ENCODE measurements at regions not wholly inside any gene's neighbourhood (a gene's known extent, or its start where the extent isn't known, plus 50 kb on each side); places are given as distances from the start of the nearest gene placed in this dataset.

- CTCF ChIA-PET (ENCODE audit: low intra/inter-chr PET ratio): no interaction called here
- Histone ChIP-seq H3K79me2 (ENCODE audit: control insufficient read depth, insufficient read depth, low read length) (no peaks in the 10 kb centered on the region), H3K9ac (ENCODE audit: insufficient read depth in 1 of 2, low read depth in 2 of 2, low read length in 2 of 2) (no peak overlapping the region), H3K27me3 (ENCODE audit: control insufficient read depth in 2 of 2, insufficient read depth in 2 of 2, low read length in 2 of 2) (no peaks in the 10 kb centered on the region; a peak in 1 of 5 replicates), H3K4me2 (ENCODE audit: insufficient read depth, low read length) (no peak overlapping the region), H3K4me3 (no peak overlapping the region), H3K9me3 (replicated peaks; ENCODE audit: control insufficient read depth, insufficient read depth, low read depth, low read length) (no peaks in the 10 kb centered on the region), H3K4me1 (replicated peaks in 1 of 2; ENCODE audit: control insufficient read depth in 2 of 2, insufficient read depth in 2 of 2, low read length in 2 of 2) (no peaks in the 10 kb centered on the region), H2AFZ (ENCODE audit: low read depth, low read length) (no peak overlapping the region), H3K9me1 (ENCODE audit: control insufficient read depth, insufficient read depth, low read length) (no peaks in the 10 kb centered on the region), H3K27ac (ENCODE audit: extremely low read depth, low read depth, low read length) (no peak overlapping the region), H4K20me1 (replicated peaks; ENCODE audit: control insufficient read depth, insufficient read depth, low read length) (no peaks in the 10 kb centered on the region), H3K36me3 (ENCODE audit: control insufficient read depth, insufficient read depth, low read length) (no peaks in the 10 kb centered on the region)
- TF ChIP-seq, protein P1, sequence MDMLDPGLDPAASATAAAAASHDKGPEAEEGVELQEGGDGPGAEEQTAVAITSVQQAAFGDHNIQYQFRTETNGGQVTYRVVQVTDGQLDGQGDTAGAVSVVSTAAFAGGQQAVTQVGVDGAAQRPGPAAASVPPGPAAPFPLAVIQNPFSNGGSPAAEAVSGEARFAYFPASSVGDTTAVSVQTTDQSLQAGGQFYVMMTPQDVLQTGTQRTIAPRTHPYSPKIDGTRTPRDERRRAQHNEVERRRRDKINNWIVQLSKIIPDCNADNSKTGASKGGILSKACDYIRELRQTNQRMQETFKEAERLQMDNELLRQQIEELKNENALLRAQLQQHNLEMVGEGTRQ (CRISPR knock-in tag; IDR thresholded peaks at IDR 0.05): no peak
- TF ChIP-seq, protein P2, sequence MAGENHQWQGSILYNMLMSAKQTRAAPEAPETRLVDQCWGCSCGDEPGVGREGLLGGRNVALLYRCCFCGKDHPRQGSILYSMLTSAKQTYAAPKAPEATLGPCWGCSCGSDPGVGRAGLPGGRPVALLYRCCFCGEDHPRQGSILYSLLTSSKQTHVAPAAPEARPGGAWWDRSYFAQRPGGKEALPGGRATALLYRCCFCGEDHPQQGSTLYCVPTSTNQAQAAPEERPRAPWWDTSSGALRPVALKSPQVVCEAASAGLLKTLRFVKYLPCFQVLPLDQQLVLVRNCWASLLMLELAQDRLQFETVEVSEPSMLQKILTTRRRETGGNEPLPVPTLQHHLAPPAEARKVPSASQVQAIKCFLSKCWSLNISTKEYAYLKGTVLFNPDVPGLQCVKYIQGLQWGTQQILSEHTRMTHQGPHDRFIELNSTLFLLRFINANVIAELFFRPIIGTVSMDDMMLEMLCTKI (IDR thresholded peaks at IDR 0.05; ENCODE audit: partially characterized antibody): no peak
- TF ChIP-seq HDGF (IDR thresholded peaks at IDR 0.05) (no peak), HNRNPUL1 (IDR thresholded peaks at IDR 0.05; ENCODE audit: low read length) (no peak)
- FAIRE-seq (no peak), ATAC-seq (no peak), DNase-seq (ENCODE audit: extremely low read depth in 1 of 4, low spot score in 3 of 4) (no peak)
- no TSS peak for BruUV-seq (replicated peaks)
- POLR2A ChIA-PET: no interaction called here
- WGBS (ENCODE audit: insufficient coverage, low coverage, missing lambda C conversion rate): 0% methylated on average over 1 of the region's 1 CpG
- intact Hi-C loops (cut with micrococcal nuclease): no loop called here
- in situ Hi-C loops (cut with MboI): no loop called here
Observed at GRCh38 chr2:96438589-96438988, 66.6 kb downstream of the NEURL3 start.

GRCh38 chr2:96437512-96437911 is 67.6 kb downstream of the NEURL3 start:
- no peak overlapping the region for H3K4me3 ChIP-seq
- ATAC-seq (no peak), FAIRE-seq (no peak), DNase-seq (ENCODE audit: extremely low read depth in 1 of 4, low spot score in 3 of 4) (no peak)
- ChIA-PET POLR2A (no interaction called here), CTCF (ENCODE audit: low intra/inter-chr PET ratio) (no interaction called here)
- H3K27ac ChIP-seq (ENCODE audit: extremely low read depth, low read depth, low read length): no peak overlapping the region
- no peaks in the 10 kb centered on the region for H3K36me3 ChIP-seq (ENCODE audit: control insufficient read depth, insufficient read depth, low read length)
- no peaks in the 10 kb centered on the region for H4K20me1 ChIP-seq (replicated peaks; ENCODE audit: control insufficient read depth, insufficient read depth, low read length)
- no peaks in the 10 kb centered on the region for H3K9me3 ChIP-seq (replicated peaks; ENCODE audit: control insufficient read depth, insufficient read depth, low read depth, low read length)
- in situ Hi-C loops (cut with MboI): no loop called here
- WGBS (ENCODE audit: insufficient coverage, low coverage, missing lambda C conversion rate): 0% methylated on average over 2 of the region's 2 CpGs
- no peaks in the 10 kb centered on the region for H3K79me2 ChIP-seq (ENCODE audit: control insufficient read depth, insufficient read depth, low read length)
- no peaks in the 10 kb centered on the region for H3K4me1 ChIP-seq (replicated peaks in 1 of 2; ENCODE audit: control insufficient read depth in 2 of 2, insufficient read depth in 2 of 2, low read length in 2 of 2)
- BruUV-seq (replicated peaks): no TSS peak
- no peaks in the 10 kb centered on the region for H3K9me1 ChIP-seq (ENCODE audit: control insufficient read depth, insufficient read depth, low read length)
- H3K9ac ChIP-seq (ENCODE audit: insufficient read depth in 1 of 2, low read depth in 2 of 2, low read length in 2 of 2): no peak overlapping the region
- H3K27me3 ChIP-seq (ENCODE audit: control insufficient read depth in 2 of 2, insufficient read depth in 2 of 2, low read length in 2 of 2): no peaks in the 10 kb centered on the region; a peak in 1 of 5 replicates
- intact Hi-C loops (cut with micrococcal nuclease): no loop called here
- H2AFZ ChIP-seq (ENCODE audit: low read depth, low read length): no peak overlapping the region
- H3K4me2 ChIP-seq (ENCODE audit: insufficient read depth, low read length): no peak overlapping the region
- no peak for TF ChIP-seq ZNF699 (CRISPR knock-in tag; IDR thresholded peaks at IDR 0.05; ENCODE audit: insufficient replicate concordance)
- no peak for TF ChIP-seq RAD51 (IDR thresholded peaks at IDR 0.05; ENCODE audit: borderline replicate concordance, low read depth)
- TF ChIP-seq, protein P3, sequence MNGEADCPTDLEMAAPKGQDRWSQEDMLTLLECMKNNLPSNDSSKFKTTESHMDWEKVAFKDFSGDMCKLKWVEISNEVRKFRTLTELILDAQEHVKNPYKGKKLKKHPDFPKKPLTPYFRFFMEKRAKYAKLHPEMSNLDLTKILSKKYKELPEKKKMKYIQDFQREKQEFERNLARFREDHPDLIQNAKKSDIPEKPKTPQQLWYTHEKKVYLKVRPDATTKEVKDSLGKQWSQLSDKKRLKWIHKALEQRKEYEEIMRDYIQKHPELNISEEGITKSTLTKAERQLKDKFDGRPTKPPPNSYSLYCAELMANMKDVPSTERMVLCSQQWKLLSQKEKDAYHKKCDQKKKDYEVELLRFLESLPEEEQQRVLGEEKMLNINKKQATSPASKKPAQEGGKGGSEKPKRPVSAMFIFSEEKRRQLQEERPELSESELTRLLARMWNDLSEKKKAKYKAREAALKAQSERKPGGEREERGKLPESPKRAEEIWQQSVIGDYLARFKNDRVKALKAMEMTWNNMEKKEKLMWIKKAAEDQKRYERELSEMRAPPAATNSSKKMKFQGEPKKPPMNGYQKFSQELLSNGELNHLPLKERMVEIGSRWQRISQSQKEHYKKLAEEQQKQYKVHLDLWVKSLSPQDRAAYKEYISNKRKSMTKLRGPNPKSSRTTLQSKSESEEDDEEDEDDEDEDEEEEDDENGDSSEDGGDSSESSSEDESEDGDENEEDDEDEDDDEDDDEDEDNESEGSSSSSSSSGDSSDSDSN (IDR thresholded peaks at IDR 0.05; ENCODE audit: borderline replicate concordance in 1 of 2, low read depth in 2 of 2, low read length in 2 of 2): no peak
- TF ChIP-seq GTF3C2 (IDR thresholded peaks at IDR 0.05; ENCODE audit: borderline replicate concordance, extremely low read depth, insufficient read length): no peak
